K562 (cell line): ENCODE measurements at regions not wholly inside any gene's neighbourhood (a gene's known extent, or its start where the extent isn't known, plus 50 kb on each side); places are given as distances from the start of the nearest gene placed in this dataset.

Source experiments
- ATAC-seq: fragments of 200-7000 bp; cut with Tn5 transposase; 3 replicates; pipeline ENCODE4 v1.9.1; 2020; ENCODE audit warnings: moderate library complexity
- BruUV-seq: library from RNA; stranded (reverse); fragments of 400-500 nt; replicated peaks from 2 replicates; lab custom pipeline; 2021; lab: Mats Ljungman, UMichigan
- CTCF ChIA-PET: fragments of 300-600 bp; formaldehyde crosslinking; extraction: SDS; loops from one replicate; lab custom pipeline; 2021; ENCODE audit warnings: low intra/inter-chr PET ratio; lab: Yijun Ruan, JAX
- POLR2A ChIA-PET: fragments of 300-600, 350-650 bp; sonication (Branson Sonifier 250); formaldehyde crosslinking; extraction: SDS; loops from one replicate; lab custom pipeline; 2021; ENCODE audit warnings: antibody characterized with exemption, inconsistent platforms; lab: Yijun Ruan, JAX
- DNase-seq, 4 experiments: peaks; one replicate each; pipeline versions ENCODE4 v3.0.0 to v3.0.0-alpha.2; 2011 to 2018; ENCODE audit warnings: low spot score in 3 of 4, mixed read lengths in 3 of 4; ENCODE audit errors: extremely low read depth in 1 of 4
- FAIRE-seq: peaks from 2 replicates; lab custom pipeline; 2011; peaks lifted over from hg19 to GRCh38; lab: Jason Lieb, UNC
- H2AFZ ChIP-seq: 2 replicates; pipeline ENCODE4 v1.6.0; 2011; ENCODE audit warnings: low read depth, low read length, control low read depth, inconsistent platforms
- H3K27ac ChIP-seq: fragments of 200-600 bp; 3 replicates; pipeline ENCODE4 v1.8.0; 2011; ENCODE audit warnings: low read depth, mild to moderate bottlenecking, control low read depth, inconsistent platforms, low read length, moderate library complexity, mixed read lengths; ENCODE audit errors: extremely low read depth
- H3K27me3 ChIP-seq, 2 experiments: fragments of 300-600 bp in 1 of 2; 2 replicates in 1 of 2; 3 replicates in 1 of 2; pipeline versions ENCODE4 v1.6.0 to v1.8.0; 2011; ENCODE audit warnings: inconsistent platforms in 2 of 2, low read length in 2 of 2, mild to moderate bottlenecking in 1 of 2, mixed read lengths in 1 of 2, moderate library complexity in 1 of 2; ENCODE audit not compliant: control insufficient read depth in 2 of 2, insufficient read depth in 2 of 2
- H3K36me3 ChIP-seq: fragments of 300-600 bp; 3 replicates; pipeline ENCODE4 v1.8.0; 2011; ENCODE audit warnings: mild to moderate bottlenecking, low read length, inconsistent platforms; ENCODE audit not compliant: control insufficient read depth, insufficient read depth
- H3K4me1 ChIP-seq, 2 experiments: fragments of 200-600 bp in 1 of 2; replicated peaks in 1 of 2; 2 replicates in 1 of 2; 3 replicates in 1 of 2; pipeline versions ENCODE4 v1.5.1 to v1.8.0; 2011; ENCODE audit warnings: inconsistent platforms in 2 of 2, low read length in 2 of 2, mild to moderate bottlenecking in 1 of 2, mixed read lengths in 1 of 2, moderate library complexity in 1 of 2; ENCODE audit not compliant: control insufficient read depth in 2 of 2, insufficient read depth in 2 of 2
- H3K4me2 ChIP-seq: 2 replicates; pipeline ENCODE4 v1.6.1; 2011; ENCODE audit warnings: low read length, control low read depth, inconsistent platforms, mixed read lengths; ENCODE audit not compliant: insufficient read depth
- H3K4me3 ChIP-seq: fragments of 200-600 bp; sonication (generic), shearing (Covaris generic); 2 replicates; pipeline ENCODE4 v1.5.1; 2016; ENCODE audit warnings: control low read depth, inconsistent platforms
- H3K79me2 ChIP-seq: fragments of 200-600 bp; 3 replicates; pipeline ENCODE4 v1.8.0; 2011; ENCODE audit warnings: low read length, inconsistent platforms; ENCODE audit not compliant: control insufficient read depth, insufficient read depth
- H3K9ac ChIP-seq, 2 experiments: 2 replicates each; pipeline versions ENCODE4 v1.6.0 to v1.6.1; 2011; ENCODE audit warnings: low read depth in 2 of 2, low read length in 2 of 2, control low read depth in 1 of 2, inconsistent platforms in 1 of 2, mild to moderate bottlenecking in 1 of 2, mixed read lengths in 1 of 2; ENCODE audit not compliant: insufficient read depth in 1 of 2
- H3K9me1 ChIP-seq: one replicate; pipeline ENCODE4 v1.6.0; 2011; ENCODE audit warnings: inconsistent platforms, mild to moderate bottlenecking, low read length, moderate library complexity; ENCODE audit not compliant: control insufficient read depth, insufficient read depth
- H3K9me3 ChIP-seq: replicated peaks from 2 replicates; pipeline ENCODE4 v1.5.1; 2011; ENCODE audit warnings: low read depth, low read length, inconsistent platforms; ENCODE audit not compliant: control insufficient read depth, insufficient read depth
- H4K20me1 ChIP-seq: replicated peaks from 2 replicates; pipeline ENCODE4 v1.6.1; 2011; ENCODE audit warnings: low read length, inconsistent platforms, mixed read lengths; ENCODE audit not compliant: control insufficient read depth, insufficient read depth
- C11orf30 ChIP-seq: fragments of 450-650 bp; IDR thresholded peaks from 2 replicates; pipeline ENCODE4 v1.6.1; 2016; ENCODE audit warnings: low read depth, mild to moderate bottlenecking
- DMBX1 ChIP-seq: fragments of 250-450 bp; sonication (Bioruptor Pico); IDR thresholded peaks from 2 replicates; pipeline ENCODE4 v1.8.0; 2022; ENCODE audit warnings: inconsistent platforms, mild to moderate bottlenecking, moderate library complexity, borderline replicate concordance
- MAFK ChIP-seq: IDR thresholded peaks from 2 replicates; pipeline ENCODE4 v1.6.1; 2011; ENCODE audit warnings: low read length, improper control_type of control experiment
- MEF2A ChIP-seq: IDR thresholded peaks from 2 replicates; pipeline ENCODE4 v1.6.1; 2011; ENCODE audit warnings: low read depth, mild to moderate bottlenecking, low read length, moderate library complexity; ENCODE audit not compliant: control insufficient read depth
- SMAD2 ChIP-seq: fragments of 150-350 bp; IDR thresholded peaks from 2 replicates; pipeline ENCODE4 v1.6.1; 2014; ENCODE audit warnings: low read depth, mild to moderate bottlenecking, low read length
- STAT5A ChIP-seq: IDR thresholded peaks from 2 replicates; pipeline ENCODE4 v1.6.1; 2012; ENCODE audit warnings: low read length, inconsistent platforms, borderline replicate concordance
- TCF3 ChIP-seq: sonication (generic); formaldehyde crosslinking; IDR thresholded peaks from 2 replicates; pipeline ENCODE4 v1.4.0; 2020; ENCODE audit warnings: mild to moderate bottlenecking, missing genetic modification reagents
- ZKSCAN3 ChIP-seq: fragments of 250-450 bp; sonication (Bioruptor Pico); IDR thresholded peaks from 2 replicates; pipeline ENCODE4 v1.4.0; 2020
- ZNF384 ChIP-seq: IDR thresholded peaks from 2 replicates; pipeline ENCODE4 v1.6.1; 2012; ENCODE audit warnings: low read depth, low read length, improper control_type of control experiment
- WGBS: fragments of 100-300 bp; shearing (Covaris generic); methylation state at CpG from one replicate; pipeline ENCODE4 v1.1.6; 2016; ENCODE audit warnings: low coverage, mixed read lengths; ENCODE audit not compliant: insufficient coverage; ENCODE audit errors: missing lambda C conversion rate; 5-methylcytosine and 5-hydroxymethylcytosine counted together
- in situ Hi-C: fragments of 300-500 bp; cut with MboI; formaldehyde crosslinking; loops from 4 replicates; pipeline ENCODE4 v1.15.0; 2018; ENCODE audit warnings: inconsistent platforms, mixed read lengths
- intact Hi-C: fragments of 100-400 bp; cut with micrococcal nuclease; formaldehyde crosslinking; loops from 2 replicates; pipeline ENCODE4 v1.14.2; 2022

GRCh38 chr3:145176907-145177306 lies 984.1 kb downstream of the PLOD2 start:
- H3K9ac ChIP-seq, result no peak overlapping the region
- no peaks in the 10 kb centered on the region for H3K79me2 ChIP-seq
- H3K27me3 ChIP-seq, result no peaks in the 10 kb centered on the region
- FAIRE-seq, result no peak
- intact Hi-C loops, result no loop called here
- no peaks in the 10 kb centered on the region for H3K9me1 ChIP-seq
- no TSS peak for BruUV-seq
- TF ChIP-seq MEF2A (no peak), MAFK (peak; percentile 41; the same call in 1 of the 2 replicates), C11orf30 (peak; percentile 24; the same call in 1 of the 2 replicates), ZKSCAN3 (CRISPR knock-in tag) (no peak), STAT5A (no peak)
- H3K4me3 ChIP-seq, result no peak overlapping the region
- no peaks in the 10 kb centered on the region for H4K20me1 ChIP-seq
- no peak for DNase-seq
- H2AFZ ChIP-seq, result no peak overlapping the region
- ChIA-PET POLR2A (no interaction called here), CTCF (no interaction called here)
- H3K27ac ChIP-seq, result no peak overlapping the region
- H3K4me2 ChIP-seq, result no peak overlapping the region
- no peaks in the 10 kb centered on the region for H3K36me3 ChIP-seq
- no peaks in the 10 kb centered on the region for H3K9me3 ChIP-seq
- no peaks in the 10 kb centered on the region for H3K4me1 ChIP-seq
- no peak for ATAC-seq
- WGBS, result 0% methylated on average over 2 of the region's 2 CpGs
- in situ Hi-C loops, result no loop called here

DNA sequence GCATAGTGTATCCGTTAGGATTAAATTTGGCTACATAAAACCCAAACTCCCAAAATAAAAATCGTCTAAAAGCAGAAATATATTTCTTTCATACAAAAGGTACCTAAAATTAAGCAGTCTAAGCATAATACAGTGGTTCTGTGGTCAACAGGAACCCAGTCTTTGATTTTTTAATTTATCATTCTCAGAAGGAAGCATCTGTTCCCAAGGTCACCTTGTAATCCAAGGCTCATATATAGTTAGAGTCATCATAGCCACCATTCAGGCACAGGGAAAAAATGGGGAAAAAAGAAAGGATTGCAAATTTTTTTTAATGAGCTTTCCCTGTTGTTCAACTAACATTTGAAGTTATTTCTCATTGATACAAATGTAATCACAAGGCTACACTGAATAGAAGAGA lies 983.2 kb downstream of the PLOD2 start:
- CTCF ChIA-PET, result no interaction called here
- intact Hi-C loops, result no loop called here

More for the DNA sequence above, 983.2 kb downstream of the PLOD2 start:
- 0% methylated on average over 2 of the region's 2 CpGs for WGBS
- H4K20me1 ChIP-seq, result no peaks in the 10 kb centered on the region
- H3K4me1 ChIP-seq, result no peaks in the 10 kb centered on the region
- H3K27ac ChIP-seq, result no peak overlapping the region
- no TSS peak for BruUV-seq
- H3K36me3 ChIP-seq, result no peaks in the 10 kb centered on the region
- H3K9ac ChIP-seq, result no peak overlapping the region
- TF ChIP-seq TCF3 (no peak), ZNF384 (no peak), SMAD2 (no peak), DMBX1 (CRISPR knock-in tag) (no peak)
- H3K27me3 ChIP-seq, result no peaks in the 10 kb centered on the region
- H3K79me2 ChIP-seq, result no peaks in the 10 kb centered on the region
- DNase-seq, result no peak
- in situ Hi-C loops, result no loop called here
- no peak for ATAC-seq
- H3K4me2 ChIP-seq, result no peak overlapping the region
- H3K9me1 ChIP-seq, result no peaks in the 10 kb centered on the region
- H3K4me3 ChIP-seq, result no peak overlapping the region
- H3K9me3 ChIP-seq, result no peaks in the 10 kb centered on the region
- no peak overlapping the region for H2AFZ ChIP-seq
- no peak for FAIRE-seq
- POLR2A ChIA-PET, result no interaction called here
